K562 (cell line): ENCODE measurements at regions not wholly inside any gene's neighbourhood (a gene's known extent, or its start where the extent isn't known, plus 50 kb on each side); places are given as distances from the start of the nearest gene placed in this dataset.
A peak's percentile ranks its signal among the peaks of the same experiment; 100 is the strongest.

Source experiments
- ATAC-seq: fragments of 200-7000 bp; cut with Tn5 transposase; 3 replicates; pipeline ENCODE4 v1.9.1; 2020; ENCODE audit warnings: moderate library complexity
- BruUV-seq: library from RNA; stranded (reverse); fragments of 400-500 nt; replicated peaks from 2 replicates; lab custom pipeline; 2021; lab: Mats Ljungman, UMichigan
- CTCF ChIA-PET: fragments of 300-600 bp; formaldehyde crosslinking; extraction: SDS; loops from one replicate; lab custom pipeline; 2021; ENCODE audit warnings: low intra/inter-chr PET ratio; lab: Yijun Ruan, JAX
- POLR2A ChIA-PET: fragments of 300-600, 350-650 bp; sonication (Branson Sonifier 250); formaldehyde crosslinking; extraction: SDS; loops from one replicate; lab custom pipeline; 2021; ENCODE audit warnings: antibody characterized with exemption, inconsistent platforms; lab: Yijun Ruan, JAX
- DNase-seq, 4 experiments: peaks; one replicate each; pipeline versions ENCODE4 v3.0.0 to v3.0.0-alpha.2; 2011 to 2018; ENCODE audit warnings: low spot score in 3 of 4, mixed read lengths in 3 of 4; ENCODE audit errors: extremely low read depth in 1 of 4
- FAIRE-seq: peaks from 2 replicates; lab custom pipeline; 2011; peaks lifted over from hg19 to GRCh38; lab: Jason Lieb, UNC
- H2AFZ ChIP-seq: 2 replicates; pipeline ENCODE4 v1.6.0; 2011; ENCODE audit warnings: low read depth, low read length, control low read depth, inconsistent platforms
- H3K27ac ChIP-seq: fragments of 200-600 bp; 3 replicates; pipeline ENCODE4 v1.8.0; 2011; ENCODE audit warnings: low read depth, mild to moderate bottlenecking, control low read depth, inconsistent platforms, low read length, moderate library complexity, mixed read lengths; ENCODE audit errors: extremely low read depth
- H3K27me3 ChIP-seq, 2 experiments: fragments of 300-600 bp in 1 of 2; 2 replicates in 1 of 2; 3 replicates in 1 of 2; pipeline versions ENCODE4 v1.6.0 to v1.8.0; 2011; ENCODE audit warnings: inconsistent platforms in 2 of 2, low read length in 2 of 2, mild to moderate bottlenecking in 1 of 2, mixed read lengths in 1 of 2, moderate library complexity in 1 of 2; ENCODE audit not compliant: control insufficient read depth in 2 of 2, insufficient read depth in 2 of 2
- H3K36me3 ChIP-seq: fragments of 300-600 bp; 3 replicates; pipeline ENCODE4 v1.8.0; 2011; ENCODE audit warnings: mild to moderate bottlenecking, low read length, inconsistent platforms; ENCODE audit not compliant: control insufficient read depth, insufficient read depth
- H3K4me1 ChIP-seq, 2 experiments: fragments of 200-600 bp in 1 of 2; replicated peaks in 1 of 2; 2 replicates in 1 of 2; 3 replicates in 1 of 2; pipeline versions ENCODE4 v1.5.1 to v1.8.0; 2011; ENCODE audit warnings: inconsistent platforms in 2 of 2, low read length in 2 of 2, mild to moderate bottlenecking in 1 of 2, mixed read lengths in 1 of 2, moderate library complexity in 1 of 2; ENCODE audit not compliant: control insufficient read depth in 2 of 2, insufficient read depth in 2 of 2
- H3K4me2 ChIP-seq: 2 replicates; pipeline ENCODE4 v1.6.1; 2011; ENCODE audit warnings: low read length, control low read depth, inconsistent platforms, mixed read lengths; ENCODE audit not compliant: insufficient read depth
- H3K4me3 ChIP-seq: fragments of 200-600 bp; sonication (generic), shearing (Covaris generic); 2 replicates; pipeline ENCODE4 v1.5.1; 2016; ENCODE audit warnings: control low read depth, inconsistent platforms
- H3K79me2 ChIP-seq: fragments of 200-600 bp; 3 replicates; pipeline ENCODE4 v1.8.0; 2011; ENCODE audit warnings: low read length, inconsistent platforms; ENCODE audit not compliant: control insufficient read depth, insufficient read depth
- H3K9ac ChIP-seq, 2 experiments: 2 replicates each; pipeline versions ENCODE4 v1.6.0 to v1.6.1; 2011; ENCODE audit warnings: low read depth in 2 of 2, low read length in 2 of 2, control low read depth in 1 of 2, inconsistent platforms in 1 of 2, mild to moderate bottlenecking in 1 of 2, mixed read lengths in 1 of 2; ENCODE audit not compliant: insufficient read depth in 1 of 2
- H3K9me1 ChIP-seq: one replicate; pipeline ENCODE4 v1.6.0; 2011; ENCODE audit warnings: inconsistent platforms, mild to moderate bottlenecking, low read length, moderate library complexity; ENCODE audit not compliant: control insufficient read depth, insufficient read depth
- H3K9me3 ChIP-seq: replicated peaks from 2 replicates; pipeline ENCODE4 v1.5.1; 2011; ENCODE audit warnings: low read depth, low read length, inconsistent platforms; ENCODE audit not compliant: control insufficient read depth, insufficient read depth
- H4K20me1 ChIP-seq: replicated peaks from 2 replicates; pipeline ENCODE4 v1.6.1; 2011; ENCODE audit warnings: low read length, inconsistent platforms, mixed read lengths; ENCODE audit not compliant: control insufficient read depth, insufficient read depth
- BRCA1 ChIP-seq, 2 experiments: fragments of 450-650 bp in 1 of 2; sonication (generic) in 1 of 2; formaldehyde crosslinking in 1 of 2; IDR thresholded peaks; 2 replicates each; pipeline versions ENCODE4 v1.5.0 to v1.6.1; 2017 to 2020; ENCODE audit warnings: mild to moderate bottlenecking in 1 of 2, missing genetic modification reagents in 1 of 2
- DPF2 ChIP-seq: fragments of 450-650 bp; IDR thresholded peaks from 2 replicates; pipeline ENCODE4 v1.6.1; 2016
- NFE2 ChIP-seq: IDR thresholded peaks from 2 replicates; pipeline ENCODE4 v1.6.1; 2014; ENCODE audit warnings: antibody characterized with exemption, low read depth
- NR2C1 ChIP-seq, 2 experiments: fragments of 450-650 bp; IDR thresholded peaks; 2 replicates each; pipeline ENCODE4 v1.6.1; 2017; ENCODE audit warnings: mild to moderate bottlenecking in 2 of 2, antibody characterized with exemption in 1 of 2, inconsistent platforms in 1 of 2, missing compliant biosample characterization in 1 of 2, missing genetic modification characterization in 1 of 2
- SUPT5H ChIP-seq: fragments of 450-650 bp; IDR thresholded peaks from 2 replicates; pipeline ENCODE4 v1.6.1; 2016
- TEAD2 ChIP-seq: fragments of 450-650 bp; IDR thresholded peaks from 2 replicates; pipeline ENCODE4 v1.6.1; 2016; ENCODE audit warnings: missing genetic modification characterization, control low read depth, missing compliant biosample characterization
- ZBTB17 ChIP-seq: fragments of 450-650 bp; formaldehyde crosslinking; IDR thresholded peaks from 2 replicates; pipeline ENCODE4 v1.4.0; 2020; ENCODE audit warnings: mild to moderate bottlenecking
- ZFP36 ChIP-seq: fragments of 150-350 bp; IDR thresholded peaks from 2 replicates; pipeline ENCODE4 v1.6.1; 2018; ENCODE audit warnings: low read length, low read depth; ENCODE audit not compliant: partially characterized antibody
- ZNF165 ChIP-seq: fragments of 250-450 bp; sonication (Bioruptor Pico); IDR thresholded peaks from 2 replicates; pipeline ENCODE4 v1.4.0; 2020; ENCODE audit warnings: borderline replicate concordance
- ZNF445 ChIP-seq: fragments of 250-450 bp; sonication (Bioruptor Pico); IDR thresholded peaks from 2 replicates; pipeline ENCODE4 v1.4.0; 2020; ENCODE audit warnings: low read depth, mild to moderate bottlenecking, moderate library complexity
- ZNF76 ChIP-seq: fragments of 250-450 bp; sonication (Bioruptor Pico); IDR thresholded peaks from 2 replicates; pipeline ENCODE4 v1.4.0; 2020; ENCODE audit warnings: mild to moderate bottlenecking, moderate library complexity, borderline replicate concordance
- WGBS: fragments of 100-300 bp; shearing (Covaris generic); methylation state at CpG from one replicate; pipeline ENCODE4 v1.1.6; 2016; ENCODE audit warnings: low coverage, mixed read lengths; ENCODE audit not compliant: insufficient coverage; ENCODE audit errors: missing lambda C conversion rate; 5-methylcytosine and 5-hydroxymethylcytosine counted together
- in situ Hi-C: fragments of 300-500 bp; cut with MboI; formaldehyde crosslinking; loops from 4 replicates; pipeline ENCODE4 v1.15.0; 2018; ENCODE audit warnings: inconsistent platforms, mixed read lengths
- intact Hi-C: fragments of 100-400 bp; cut with micrococcal nuclease; formaldehyde crosslinking; loops from 2 replicates; pipeline ENCODE4 v1.14.2; 2022
- TF ChIP-seq, protein P1 (sequence below), 2 experiments: fragments of 450-650 bp in 1 of 2; sonication (generic) in 1 of 2; formaldehyde crosslinking; conservative IDR thresholded peaks; 2 replicates each; pipeline versions ENCODE4 v1.4.0 to v1.8.1; 2020 to 2022; ENCODE audit warnings: mild to moderate bottlenecking in 1 of 2, missing genetic modification reagents in 1 of 2

- TF ChIP-seq ZNF165 (CRISPR knock-in tag) (no peak), ZNF445 (CRISPR knock-in tag) (no peak), ZFP36 (peak; percentile 21), ZNF76 (CRISPR knock-in tag) (no peak), DPF2 (no peak), NR2C1 (IDR thresholded peaks at IDR 0.05) (no peak), NR2C1 (tag; IDR thresholded peaks at IDR 0.05) (no peak), SUPT5H (no peak), ZBTB17 (CRISPR knock-in tag) (no peak), TEAD2 (no peak), NFE2 (peak; percentile 26; the same call in 1 of the 2 replicates), BRCA1 (IDR thresholded peaks at IDR 0.05) (no peak), BRCA1 (CRISPR knock-in tag; IDR thresholded peaks at IDR 0.05) (no peak)
- TF ChIP-seq, protein P1, sequence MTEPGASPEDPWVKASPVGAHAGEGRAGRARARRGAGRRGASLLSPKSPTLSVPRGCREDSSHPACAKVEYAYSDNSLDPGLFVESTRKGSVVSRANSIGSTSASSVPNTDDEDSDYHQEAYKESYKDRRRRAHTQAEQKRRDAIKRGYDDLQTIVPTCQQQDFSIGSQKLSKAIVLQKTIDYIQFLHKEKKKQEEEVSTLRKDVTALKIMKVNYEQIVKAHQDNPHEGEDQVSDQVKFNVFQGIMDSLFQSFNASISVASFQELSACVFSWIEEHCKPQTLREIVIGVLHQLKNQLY (CRISPR knock-in tag; conservative IDR thresholded peaks at IDR 0.05): no peak
- intact Hi-C loops: no loop called here
- Histone ChIP-seq H2AFZ (no peak overlapping the region), H4K20me1 (no peaks in the 10 kb centered on the region), H3K9me1 (no peaks in the 10 kb centered on the region), H3K9me3 (no peaks in the 10 kb centered on the region), H3K9ac (no peak overlapping the region), H3K27ac (no peak overlapping the region), H3K27me3 (peaks cover 14 to 46% of the 10 kb centered on the region in 2 experiments; a peak in 4 of 5 replicates), H3K4me3 (no peak overlapping the region), H3K4me1 (peaks cover 0 to under 1% of the 10 kb centered on the region in 2 experiments; a peak in 2 of 5 replicates), H3K4me2 (no peak overlapping the region), H3K36me3 (no peaks in the 10 kb centered on the region), H3K79me2 (no peaks in the 10 kb centered on the region)
- FAIRE-seq (no peak), ATAC-seq (peak; percentile 68), DNase-seq (peak in 1 of 4 experiments; percentile 9)
- ChIA-PET POLR2A (interaction anchor here (0.6 to 1.6 kb wide), 2 partner anchors 8 to 18 kb away, joined by 3 read pairs; no protein-coding TSS in a partner anchor), CTCF (no interaction called here)
- no TSS peak for BruUV-seq
- in situ Hi-C loops: no loop called here
- 21% methylated on average over 9 of the region's 9 CpGs for WGBS
Measured at GRCh38 chr9:107734256-107735013, 244.9 kb upstream of the KLF4 start.
